Left lobe of liver (tissue), 2 donors: ENCODE measurements at regions not wholly inside any gene's neighbourhood (a gene's known extent, or its start where the extent isn't known, plus 50 kb on each side); places are given as distances from the start of the nearest gene placed in this dataset.

Source experiments
- ATAC-seq: fragments of 200-7000 bp; cut with Tn5 transposase; one replicate; pipeline ENCODE4 v1.9.1; 2020; ENCODE audit warnings: mild to moderate bottlenecking, moderate library complexity
- DNase-seq: peaks from one replicate; pipeline ENCODE4 v3.0.0-alpha.2; 2020; ENCODE audit warnings: low spot score
- donor health status: DM: no; HTN: no; CAD: no; lungs with moderate emphysema.
- donor health status: DM: no; HTN: yes; CAD: no.

- ATAC-seq: no peak
- DNase-seq: no peak
Measured at GRCh38 chr9:71384343-71384742, 262.9 kb upstream of the TRPM3 start.

- ATAC-seq (no peak), DNase-seq (no peak)
Measured at GRCh38 chr9:71383308-71383940, 262.0 kb upstream of the TRPM3 start.

- DNase-seq: no peak
- ATAC-seq: peak; percentile 12
Measured at GRCh38 chr9:71368157-71368556, 246.7 kb upstream of the TRPM3 start.

- DNase-seq (no peak), ATAC-seq (no peak)
Measured at GRCh38 chr9:71364186-71364955, 242.9 kb upstream of the TRPM3 start.

GRCh38 chr9:71363286-71363961 lies 242.0 kb upstream of the TRPM3 start:
- ATAC-seq (no peak), DNase-seq (no peak)

GRCh38 chr9:71361357-71361756 lies 239.9 kb upstream of the TRPM3 start:
- no peak for ATAC-seq
- no peak for DNase-seq

GRCh38 chr9:71357346-71357745 lies 235.9 kb upstream of the TRPM3 start:
- no peak for ATAC-seq
- DNase-seq: no peak

GRCh38 chr9:71355884-71356283 lies 234.5 kb upstream of the TRPM3 start:
- ATAC-seq (no peak), DNase-seq (no peak)

- no peak for DNase-seq
- ATAC-seq: no peak
Measured at GRCh38 chr9:71353720-71354119, 232.3 kb upstream of the TRPM3 start.

GRCh38 chr9:71352837-71353236 lies 231.4 kb upstream of the TRPM3 start:
- ATAC-seq: no peak
- no peak for DNase-seq

- ATAC-seq: no peak
- DNase-seq: no peak
Measured at GRCh38 chr9:71349218-71349617, 227.8 kb upstream of the TRPM3 start.

GRCh38 chr9:71333321-71333720 lies 211.9 kb upstream of the TRPM3 start:
- no peak for ATAC-seq

GRCh38 chr9:71331603-71332002 lies 210.2 kb upstream of the TRPM3 start:
- ATAC-seq: no peak

More at GRCh38 chr9:71333321-71333720, 211.9 kb upstream of the TRPM3 start:
- no peak for DNase-seq

GRCh38 chr9:71329873-71330272 lies 208.5 kb upstream of the TRPM3 start:
- ATAC-seq (no peak), DNase-seq (no peak)

More at GRCh38 chr9:71331603-71332002, 210.2 kb upstream of the TRPM3 start:
- DNase-seq: no peak

- ATAC-seq (no peak), DNase-seq (no peak)
Measured at GRCh38 chr9:71326360-71326759, 204.9 kb upstream of the TRPM3 start.

GRCh38 chr9:71323357-71323756 lies 201.9 kb upstream of the TRPM3 start:
- no peak for DNase-seq
- ATAC-seq: no peak

- DNase-seq (no peak), ATAC-seq (no peak)
Measured at GRCh38 chr9:71322311-71322710, 200.9 kb upstream of the TRPM3 start.

GRCh38 chr9:71308454-71308853 lies 187.0 kb upstream of the TRPM3 start:
- ATAC-seq (no peak), DNase-seq (no peak)

GRCh38 chr9:71306134-71306533 lies 184.7 kb upstream of the TRPM3 start:
- no peak for DNase-seq
- no peak for ATAC-seq

- no peak for DNase-seq
- no peak for ATAC-seq
Measured at GRCh38 chr9:71303351-71303750, 181.9 kb upstream of the TRPM3 start.

GRCh38 chr9:71302776-71303175 lies 181.4 kb upstream of the TRPM3 start:
- no peak for ATAC-seq

GRCh38 chr9:71295928-71296327 lies 174.5 kb upstream of the TRPM3 start:
- ATAC-seq: no peak
- no peak for DNase-seq

More at GRCh38 chr9:71302776-71303175, 181.4 kb upstream of the TRPM3 start:
- no peak for DNase-seq
